ENCODE measurements at regions not wholly inside any gene's neighbourhood (a gene's known extent, or its start where the extent isn't known, plus 50 kb on each side); places are given as distances from the start of the nearest gene placed in this dataset.

DNA sequence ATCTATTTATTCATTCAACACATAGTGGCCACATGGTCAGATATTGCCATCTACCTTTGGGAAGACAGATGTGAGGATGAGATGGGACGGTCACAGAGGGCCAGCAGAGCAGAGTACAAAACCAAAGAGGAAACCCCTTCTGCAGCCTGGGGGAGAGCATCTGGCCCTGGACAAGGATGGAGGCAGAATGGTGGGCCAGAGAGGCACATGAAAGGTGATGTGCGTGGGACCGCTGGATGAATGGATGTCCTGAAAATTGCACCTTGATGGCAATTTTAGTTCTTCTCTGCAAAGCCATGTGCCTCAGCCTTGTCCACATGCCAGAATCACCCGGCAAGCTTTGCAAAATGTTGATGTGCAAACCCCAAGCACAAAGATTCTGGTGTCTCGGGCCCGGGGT lies 77.4 kb upstream of the CD93 start:
- no peak for DNase-seq

DNA sequence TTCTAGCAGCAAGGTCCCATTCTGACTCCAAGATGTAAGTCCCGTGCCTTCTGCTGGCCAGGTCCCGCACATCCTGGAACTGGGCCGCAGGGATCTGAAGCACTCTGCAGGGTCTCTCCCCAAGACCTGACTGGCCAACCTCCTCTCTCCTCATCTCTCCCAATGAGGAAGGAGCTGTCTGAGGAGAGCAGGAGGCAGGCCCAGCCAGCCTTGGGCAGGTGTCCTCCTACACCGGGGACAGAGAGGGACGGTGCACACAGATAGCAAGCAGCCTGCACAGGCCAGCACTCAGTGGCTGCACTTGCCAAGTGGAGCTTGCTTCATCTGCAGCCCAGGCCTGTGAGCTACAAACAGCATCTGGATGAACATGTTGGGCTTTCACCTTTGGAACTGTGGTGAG lies 76.8 kb upstream of the CD93 start:
- DNase-seq, result no peak

DNA sequence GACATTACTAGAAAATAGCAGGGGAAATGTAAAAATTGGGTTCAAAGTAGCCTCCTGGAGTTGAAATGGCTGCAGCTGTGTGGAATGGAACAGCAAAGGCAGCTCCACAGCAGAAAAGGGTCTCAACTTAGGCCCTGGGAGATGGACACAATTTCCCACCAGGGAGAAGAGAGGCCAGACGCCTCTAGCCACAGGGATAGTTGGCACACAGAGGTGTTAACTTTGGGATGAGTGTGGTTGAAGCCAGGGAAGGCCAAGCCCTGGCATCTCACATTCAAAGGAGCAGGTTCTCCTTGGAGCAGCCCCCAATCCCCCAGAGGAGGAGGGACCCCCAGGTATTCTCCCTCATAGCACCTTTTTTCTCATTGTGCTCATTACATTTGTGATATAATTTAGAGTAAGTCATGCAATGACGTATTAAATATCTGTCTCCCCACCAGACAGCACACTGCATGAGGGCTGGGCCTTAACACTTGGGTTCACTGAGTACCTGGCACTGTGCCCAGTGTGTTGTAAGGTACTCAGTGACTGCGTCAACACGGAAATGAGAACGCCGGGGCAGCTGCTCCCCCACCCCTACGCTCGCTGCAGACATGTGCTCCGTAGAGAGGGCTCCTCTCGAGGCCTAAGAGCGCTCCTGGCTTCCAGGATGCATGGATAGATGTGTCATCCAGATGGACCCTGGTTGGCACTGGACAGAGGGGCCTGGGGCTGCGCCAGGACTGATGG lies 76.0 kb upstream of the CD93 start:
- peak; percentile 80 for DNase-seq

DNA sequence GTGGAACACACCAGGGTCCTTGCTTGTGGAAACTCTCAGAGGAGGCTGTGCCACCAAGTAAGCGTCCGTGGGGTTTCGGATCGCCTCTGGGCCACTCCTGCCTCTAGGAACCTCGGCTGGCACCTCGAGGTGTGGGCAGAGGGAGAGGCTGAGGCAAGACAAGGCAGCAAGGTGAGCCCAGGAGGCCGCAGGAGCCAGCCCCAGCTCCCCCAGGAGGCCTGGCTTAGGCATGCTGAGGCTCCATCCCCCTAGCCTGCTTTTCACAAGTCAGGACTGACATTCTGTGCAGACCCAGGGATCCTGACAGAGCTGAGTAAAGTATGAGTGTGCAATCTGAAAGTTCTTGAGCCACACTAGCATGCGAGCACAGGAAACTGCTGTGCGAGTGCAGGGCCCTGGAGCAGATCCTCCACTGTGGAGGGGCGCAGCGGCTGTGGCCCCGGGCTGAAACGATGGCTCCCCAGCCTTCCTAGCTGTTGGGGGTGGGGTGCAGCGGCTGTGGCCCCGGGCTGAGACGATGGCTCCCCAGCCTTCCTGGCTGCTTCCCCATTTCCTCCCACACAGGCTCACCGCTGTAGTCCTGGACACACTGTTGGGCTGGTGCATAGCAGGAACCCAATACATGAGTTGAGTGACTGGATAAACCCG lies 75.2 kb upstream of the CD93 start:
- peak; percentile 55 for DNase-seq

DNA sequence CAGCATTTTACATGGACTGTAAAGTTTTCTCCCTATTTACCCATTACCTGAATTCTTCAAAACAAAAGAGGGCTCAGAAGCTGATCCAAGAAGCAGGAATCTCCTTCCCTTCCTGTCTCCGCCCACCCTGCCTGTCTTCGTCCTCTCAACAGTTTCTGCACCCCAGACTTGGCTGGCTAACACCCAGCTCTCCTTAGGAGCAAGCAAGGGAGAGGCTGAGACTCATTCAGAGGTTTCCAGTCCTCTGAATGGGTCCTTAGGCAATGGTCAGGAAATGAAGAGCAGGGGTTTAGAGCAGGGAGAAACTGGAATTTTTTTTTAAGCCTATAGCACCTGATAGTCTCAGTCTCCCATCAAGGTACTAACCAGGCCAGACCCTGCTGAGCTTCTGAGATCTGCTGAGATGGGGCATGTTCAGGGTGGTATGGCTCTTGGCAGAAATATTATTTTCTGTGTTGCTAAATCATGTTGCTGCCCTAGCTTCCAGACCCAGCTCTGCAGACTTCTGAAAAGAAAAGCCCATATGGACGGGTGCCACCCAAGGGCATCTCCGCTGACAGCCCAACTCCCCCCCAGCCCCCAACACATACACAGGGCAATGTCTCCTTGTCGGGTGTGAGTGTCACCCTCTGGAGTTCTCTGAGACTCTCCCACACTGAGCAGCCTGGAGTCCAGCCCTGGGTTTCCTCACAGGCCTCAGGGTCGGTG lies 74.6 kb upstream of the CD93 start:
- peak; percentile 36 for DNase-seq

DNA sequence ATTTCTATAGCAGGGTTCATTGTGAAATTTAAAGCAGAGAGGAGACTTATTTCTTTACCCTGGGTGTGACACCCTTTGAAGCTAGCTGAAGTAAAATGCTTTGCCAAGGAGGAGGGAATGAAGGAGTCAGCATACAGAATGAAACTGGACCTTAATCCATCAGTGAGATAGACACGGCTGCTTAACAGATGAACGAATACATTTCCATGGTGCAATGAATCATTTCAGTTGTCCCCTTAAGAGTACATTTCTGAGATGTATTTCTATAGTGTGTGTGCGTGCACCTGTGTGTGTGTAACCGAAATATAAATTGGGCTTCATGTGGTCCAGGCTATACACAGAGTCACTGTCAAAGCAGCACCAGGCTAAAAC lies 73.8 kb upstream of the CD93 start:
- DNase-seq, result no peak

DNA sequence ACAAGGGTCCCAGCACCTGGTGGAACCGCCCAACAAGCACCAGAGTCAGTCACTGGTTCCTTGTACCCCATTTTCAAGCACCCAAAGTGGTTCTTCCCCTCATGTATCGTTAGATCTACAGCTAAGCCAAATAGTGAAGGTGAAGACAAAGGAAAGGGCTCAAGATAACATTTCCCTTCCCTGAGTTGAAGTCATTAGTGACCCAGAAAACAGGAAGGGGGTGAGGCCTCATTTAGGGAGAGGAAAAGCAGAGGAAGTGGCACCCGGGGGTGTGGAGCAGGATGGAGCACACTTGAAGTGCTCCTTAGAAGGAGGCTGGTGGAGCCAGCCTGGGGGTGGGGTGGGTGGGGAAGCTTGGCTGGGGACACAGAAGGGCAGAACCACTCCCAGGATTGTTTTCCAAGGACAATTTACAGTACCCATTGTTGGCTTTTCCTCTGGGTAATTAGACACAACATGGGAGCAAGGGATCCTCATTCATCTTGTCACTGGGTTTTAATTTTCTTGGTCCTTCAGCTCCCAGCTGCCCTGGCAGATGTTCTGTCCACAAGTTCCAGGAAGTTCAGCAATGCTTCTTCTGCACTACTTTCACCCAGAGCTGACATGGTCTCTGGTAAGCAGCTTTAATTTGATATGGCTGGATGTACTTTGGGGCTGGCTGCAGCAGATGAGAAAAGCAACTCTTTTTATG lies 73.3 kb upstream of the CD93 start:
- no peak for DNase-seq

DNA sequence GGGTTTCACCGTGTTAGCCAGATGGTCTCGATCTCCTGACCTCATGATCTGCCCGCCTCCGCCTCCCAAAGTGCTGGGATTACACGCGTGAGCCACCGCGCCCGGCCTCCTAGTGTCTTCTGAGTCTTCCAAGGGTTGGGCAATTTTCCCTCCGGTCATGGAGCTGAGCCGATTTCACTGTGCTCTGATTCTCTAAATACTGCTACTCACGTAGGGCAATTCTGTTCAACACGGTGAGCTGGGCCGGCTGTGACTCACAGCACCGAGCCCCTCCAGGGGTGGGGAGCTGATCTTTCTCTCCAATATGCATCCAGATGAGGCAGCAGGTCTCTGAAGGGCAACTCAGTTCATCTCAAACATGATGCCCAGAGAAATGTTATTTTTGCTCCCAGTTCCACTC lies 71.6 kb upstream of the CD93 start:
- DNase-seq, result no peak

DNA sequence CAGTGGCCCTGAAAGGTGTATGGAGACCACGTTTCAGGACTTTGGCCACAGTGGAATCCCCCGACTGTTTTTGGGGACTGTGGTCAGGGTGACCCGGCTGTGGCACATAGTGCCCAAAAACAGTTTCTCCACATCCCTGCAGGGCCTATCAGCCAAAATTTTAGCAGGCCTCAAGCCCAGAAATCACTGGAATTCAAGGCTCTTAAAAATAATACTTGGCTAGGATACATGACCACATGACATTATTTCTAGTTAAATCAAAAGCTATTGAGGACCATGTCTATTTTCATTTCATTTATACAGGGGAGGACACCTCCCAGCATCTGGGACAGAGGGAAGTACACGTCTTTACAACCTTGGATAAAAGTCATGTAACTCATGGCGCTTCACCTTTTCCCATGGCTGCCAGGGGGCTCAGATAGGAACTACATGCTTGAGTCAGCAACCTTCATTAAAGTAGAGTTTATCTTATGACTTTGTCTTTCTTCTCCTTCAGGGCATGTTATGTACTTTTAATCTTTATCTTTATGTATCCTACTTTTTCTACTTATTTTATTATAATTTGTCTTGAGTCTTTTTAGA lies 70.8 kb upstream of the CD93 start:
- DNase-seq, result no peak

DNA sequence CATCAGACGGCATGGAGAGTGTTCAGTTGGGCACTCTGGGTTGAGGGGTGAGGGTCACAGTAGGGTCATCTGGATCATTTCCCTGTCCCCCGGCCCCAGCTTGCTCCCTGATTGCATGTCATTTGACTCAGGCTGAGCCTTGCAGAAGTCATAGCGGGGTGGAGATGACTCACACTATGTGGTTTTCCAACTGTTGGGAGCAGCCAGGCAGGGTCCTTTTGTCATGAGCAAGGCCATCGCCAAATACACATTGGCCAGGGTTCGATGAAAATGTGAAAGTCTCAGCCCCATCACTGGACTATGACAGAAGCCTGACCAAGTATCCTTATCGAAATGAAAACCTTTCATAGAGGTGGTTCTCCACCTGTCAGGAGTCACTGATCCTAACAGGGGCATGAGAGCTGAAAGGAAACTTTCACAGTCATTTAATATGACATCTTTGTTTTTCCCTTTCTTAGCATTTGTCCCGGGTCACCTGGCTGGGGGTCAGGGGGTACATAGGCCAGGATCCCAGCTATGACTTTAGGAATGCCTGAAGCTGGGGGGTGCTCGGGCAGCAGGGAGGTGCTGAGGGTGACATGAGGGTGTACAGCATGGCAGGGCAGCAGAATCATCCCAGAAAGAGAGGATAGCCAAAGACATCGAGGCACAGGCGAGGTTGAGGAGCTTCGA lies 70.2 kb upstream of the CD93 start:
- DNase-seq, result peak; percentile 84

DNA sequence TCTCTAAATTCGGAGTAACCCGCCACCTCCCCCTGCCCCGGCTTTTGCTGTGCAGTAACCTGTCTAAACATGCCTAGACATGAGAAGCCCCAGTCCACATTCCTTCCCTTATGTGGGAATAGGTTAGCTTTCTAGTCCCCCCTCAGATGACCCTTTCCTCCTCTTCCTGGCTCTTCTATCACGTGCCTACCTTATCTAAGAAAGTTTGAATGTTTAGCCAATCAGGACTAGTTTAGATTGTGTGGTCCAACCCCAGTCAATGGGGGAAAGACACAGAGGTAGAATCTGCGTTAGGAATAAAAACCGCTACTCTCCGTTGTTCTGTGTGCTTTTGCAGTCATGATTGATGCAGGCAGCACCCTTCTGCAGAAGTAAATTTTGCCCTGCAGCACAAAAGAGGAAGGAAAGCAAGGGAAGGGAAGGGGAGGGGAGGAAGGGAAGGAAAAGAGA lies 69.0 kb upstream of the CD93 start:
- DNase-seq, result no peak

DNA sequence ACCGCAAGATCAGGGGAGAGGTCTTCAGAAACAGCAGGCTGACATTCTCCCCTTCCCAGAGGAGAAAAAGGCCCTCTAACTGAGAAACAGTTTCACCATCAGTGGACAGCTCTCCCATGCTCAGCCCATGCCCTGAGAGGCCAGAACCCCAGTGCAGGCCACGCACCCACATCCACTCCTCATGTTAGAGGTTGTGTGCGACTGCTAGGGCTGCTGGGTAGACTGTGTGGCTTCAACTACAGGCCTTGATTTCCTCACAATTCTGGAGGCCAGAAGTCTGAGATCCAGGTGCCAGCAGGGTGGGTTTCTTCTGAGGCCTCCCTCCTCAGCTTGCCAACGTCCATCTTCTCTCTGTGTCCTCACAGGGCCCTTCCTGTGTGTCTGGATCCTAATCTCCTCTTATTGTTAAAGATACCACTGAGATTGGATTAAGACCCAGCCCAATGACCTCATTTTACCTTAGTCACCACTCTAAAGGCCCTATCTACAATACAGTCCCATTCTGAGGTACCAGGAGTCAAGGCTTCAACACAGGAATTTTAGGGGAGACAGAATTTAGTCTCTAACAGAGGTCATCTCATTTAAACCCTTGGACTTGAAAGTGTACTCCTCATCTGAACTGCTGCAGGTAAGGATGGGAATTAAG lies 67.7 kb upstream of the CD93 start:
- no peak for DNase-seq

DNA sequence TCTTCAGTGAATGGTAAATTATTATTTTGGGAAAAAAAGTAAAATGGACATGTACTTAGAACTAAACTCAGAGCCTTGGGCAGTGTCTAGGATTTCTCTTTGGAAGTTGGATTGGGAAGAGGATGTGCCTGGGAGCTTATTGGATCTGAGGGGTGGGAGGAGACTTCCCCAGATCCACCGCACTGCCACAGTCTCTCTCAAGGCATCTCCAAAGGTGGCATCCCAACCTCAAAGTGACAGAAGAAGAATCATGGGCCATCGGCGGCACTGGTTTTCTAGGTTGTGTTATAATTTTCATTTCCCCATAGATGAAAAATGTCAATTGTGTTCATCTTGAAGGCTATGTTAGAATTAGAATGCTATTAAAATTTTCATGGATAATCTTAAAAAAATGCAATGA lies 66.8 kb upstream of the CD93 start:
- DNase-seq, result no peak

DNA sequence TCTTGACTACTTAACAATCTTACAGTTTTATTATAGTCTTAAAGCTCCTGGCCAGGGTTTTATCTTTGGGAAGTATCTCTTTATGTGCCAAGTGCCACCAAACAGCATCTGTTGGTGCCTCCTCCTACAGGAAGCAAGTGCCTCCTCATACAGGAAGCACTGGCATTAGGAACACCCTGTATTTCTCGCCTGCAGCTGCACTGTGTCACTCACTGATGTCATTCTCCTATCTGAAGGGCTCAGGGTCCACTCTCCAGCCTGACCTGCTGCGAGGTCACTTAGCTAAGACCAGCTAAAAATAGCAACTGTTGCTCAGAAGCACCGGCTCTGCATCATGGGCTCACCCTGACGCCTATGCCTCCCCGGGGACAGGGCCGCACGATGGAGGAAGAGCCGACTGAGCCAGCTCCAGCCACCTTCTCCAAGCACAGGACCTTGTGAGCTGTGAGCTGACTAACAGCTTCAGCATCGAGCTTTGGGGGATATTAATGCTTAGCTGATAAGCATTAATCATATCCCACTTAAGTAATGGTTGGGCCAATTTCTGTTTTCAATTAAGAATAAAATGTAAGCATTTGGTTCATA lies 66.3 kb upstream of the CD93 start:
- DNase-seq, result peak; percentile 90

DNA sequence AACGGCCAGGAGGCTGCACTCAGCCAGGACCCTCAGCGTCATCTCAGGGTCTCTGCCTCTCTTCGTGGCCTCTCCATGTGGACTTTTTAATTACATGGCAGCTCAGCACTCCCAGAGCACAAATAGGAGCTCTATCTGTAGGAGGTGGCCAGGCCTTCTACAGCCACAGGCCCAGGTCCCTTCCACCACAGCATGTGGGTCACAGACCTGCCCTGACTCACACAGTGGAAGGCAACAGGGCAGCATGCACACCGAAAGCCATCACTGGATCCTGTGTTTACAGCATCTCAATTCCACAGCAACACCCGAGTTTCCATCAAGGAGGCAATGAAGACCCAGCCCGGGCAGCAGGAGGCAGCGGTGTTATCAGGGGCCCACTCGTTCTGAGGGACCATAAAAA lies 65.8 kb upstream of the CD93 start:
- no peak for DNase-seq

DNA sequence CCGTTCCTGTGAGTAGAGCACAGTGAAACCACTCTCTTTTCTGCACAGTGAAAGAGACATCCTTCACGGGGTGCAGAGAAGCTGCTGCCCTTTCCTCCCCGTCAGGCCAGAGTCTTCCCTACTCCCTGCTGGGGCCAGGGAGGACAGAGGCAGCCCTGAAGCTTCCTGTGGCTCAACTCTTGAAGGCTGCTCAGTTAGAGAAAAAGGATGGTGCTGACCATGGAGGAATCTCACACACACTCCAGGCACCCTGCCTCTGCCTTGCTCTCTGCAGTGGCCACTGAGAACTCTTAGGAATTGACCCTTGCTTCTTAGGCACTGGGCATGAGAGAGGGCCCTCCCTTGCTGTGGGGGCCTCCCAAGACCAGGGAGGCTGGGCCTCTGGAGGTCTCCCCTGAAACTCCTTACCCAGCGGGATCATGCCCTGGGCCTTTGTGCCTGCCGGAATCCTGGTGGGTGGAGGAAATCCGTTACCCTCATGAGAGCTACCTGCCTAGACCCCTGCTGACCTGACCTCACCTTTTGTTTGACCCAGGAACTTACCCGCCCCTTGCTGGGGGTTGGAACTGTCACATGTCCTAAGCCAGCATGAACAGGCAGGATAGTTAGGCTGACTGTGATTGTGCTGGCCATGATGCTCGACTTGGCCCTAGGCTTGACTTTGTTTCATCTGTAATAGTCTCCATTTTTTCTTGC lies 65.0 kb upstream of the CD93 start:
- DNase-seq, result no peak

DNA sequence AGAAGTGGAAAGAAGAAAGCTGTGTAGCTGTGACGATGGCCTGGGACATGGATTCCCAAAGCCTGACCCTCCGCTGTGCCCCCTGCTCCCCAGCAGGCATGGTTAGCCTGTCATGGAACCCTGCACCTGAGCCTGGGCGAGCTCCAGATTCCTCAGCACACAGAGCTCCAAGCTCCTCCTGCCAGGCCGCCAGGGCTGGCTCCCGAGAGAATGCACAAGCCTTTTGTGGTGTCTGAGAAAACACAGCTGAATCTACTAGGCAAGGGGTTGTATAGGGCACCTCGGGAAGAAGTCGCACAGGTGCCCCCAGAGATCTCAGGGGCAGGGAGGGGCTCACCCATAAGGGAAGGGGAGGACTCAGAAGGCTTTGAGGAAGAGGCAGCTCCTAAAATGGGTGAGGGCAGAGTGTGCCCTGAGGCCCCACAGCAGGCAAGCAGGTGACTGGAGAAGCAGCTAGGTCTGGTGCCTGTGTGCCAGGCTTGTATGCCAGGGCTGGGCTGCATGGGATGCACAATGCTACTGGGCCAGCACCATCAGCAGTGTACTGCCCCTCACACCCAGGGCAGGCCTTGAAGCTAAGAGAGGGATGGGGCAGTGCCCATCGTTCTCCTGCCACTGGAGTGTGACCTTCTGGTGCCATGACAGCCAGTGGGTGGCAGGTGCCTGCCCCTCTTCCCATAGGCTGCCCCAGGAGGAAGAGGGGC lies 64.3 kb upstream of the CD93 start:
- DNase-seq, result no peak

DNA sequence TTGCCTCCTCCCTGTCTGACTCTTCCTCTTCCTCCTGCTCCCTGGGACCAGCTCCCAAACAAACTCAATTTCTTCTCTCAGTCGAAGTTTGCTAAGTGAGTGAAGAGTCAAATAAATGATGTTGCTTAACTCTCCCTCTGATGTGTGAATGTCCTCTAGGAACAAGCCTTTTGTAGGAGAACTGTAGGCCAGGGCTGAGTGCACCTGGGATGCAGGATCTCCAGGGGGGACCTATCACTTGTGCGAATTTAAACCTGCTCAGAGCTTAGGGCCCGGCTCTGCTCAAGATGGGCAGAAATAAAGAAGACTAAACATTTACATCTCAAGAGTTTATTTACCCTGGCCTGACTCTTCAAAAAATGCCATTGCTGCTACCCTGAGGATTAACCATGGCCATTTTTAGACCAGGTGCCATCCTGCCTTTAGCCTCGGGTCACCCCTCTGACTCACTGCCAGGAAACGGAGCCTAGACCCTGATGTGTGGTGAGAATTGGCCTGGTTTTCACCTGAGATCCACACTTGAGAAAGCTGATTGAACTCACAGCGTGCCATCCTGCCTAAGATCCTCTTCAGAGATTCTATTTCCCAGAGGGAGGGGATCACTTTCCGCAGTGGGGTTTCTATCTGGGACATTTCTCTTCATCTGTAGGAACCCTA lies 63.6 kb upstream of the CD93 start:
- DNase-seq, result no peak

DNA sequence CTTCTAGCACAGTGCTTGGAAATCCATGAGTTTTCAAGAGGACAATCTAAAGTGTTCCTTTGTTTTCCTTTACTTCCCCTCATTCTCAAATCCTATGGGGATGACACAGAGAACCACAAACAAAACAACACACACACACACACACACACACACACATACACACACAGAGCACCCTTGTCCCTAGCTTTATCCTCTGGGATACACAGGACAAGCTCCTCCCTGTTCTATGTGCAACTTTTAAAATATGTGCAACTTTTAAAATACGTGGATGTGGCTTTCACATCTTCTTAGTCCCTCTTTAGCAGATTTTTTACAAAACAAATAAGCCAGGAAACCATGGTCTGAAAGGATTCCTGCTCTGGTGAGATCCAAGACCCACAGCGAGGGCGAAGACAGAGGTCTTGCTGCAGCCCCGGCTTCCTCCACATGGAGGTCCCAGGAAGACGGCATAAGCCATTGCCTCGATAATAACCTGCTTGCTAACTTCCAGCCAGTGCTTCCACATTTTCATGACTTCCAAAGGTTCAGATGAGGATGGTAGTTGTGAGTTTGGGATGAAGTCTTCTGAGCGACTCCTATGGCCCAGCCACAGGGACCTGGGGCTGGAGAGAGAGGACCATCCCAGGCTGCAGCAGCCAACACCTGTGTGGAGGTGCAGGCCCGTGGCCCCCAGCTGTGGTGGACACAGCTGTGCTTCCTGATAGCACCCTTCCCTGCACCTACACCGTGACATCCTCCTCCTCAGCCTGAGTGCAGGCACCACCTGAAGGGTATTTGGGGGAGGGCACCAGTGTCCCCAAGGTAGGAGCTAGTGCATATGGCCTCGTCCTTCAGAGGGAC lies 62.8 kb upstream of the CD93 start:
- DNase-seq, result no peak

All from fibroblast of skin of right quadriceps (primary cell).